HT-29 (cell line): ENCODE measurements at regions not wholly inside any gene's neighbourhood (a gene's known extent, or its start where the extent isn't known, plus 50 kb on each side); places are given as distances from the start of the nearest gene placed in this dataset.
"Not testable (repeated sequence)": the region's sequence is repeated elsewhere in the genome, so short reads cannot be mapped to it uniquely, and the experiment has no call there.

Source experiments
- DNase-seq: peaks from one replicate; pipeline ENCODE4 v3.0.0-alpha.2; 2015; ENCODE audit warnings: low spot score

GRCh38 chr20:57973886-57974285, 254.6 kb downstream of the ANKRD60 start:
- DNase-seq: no peak

DNA sequence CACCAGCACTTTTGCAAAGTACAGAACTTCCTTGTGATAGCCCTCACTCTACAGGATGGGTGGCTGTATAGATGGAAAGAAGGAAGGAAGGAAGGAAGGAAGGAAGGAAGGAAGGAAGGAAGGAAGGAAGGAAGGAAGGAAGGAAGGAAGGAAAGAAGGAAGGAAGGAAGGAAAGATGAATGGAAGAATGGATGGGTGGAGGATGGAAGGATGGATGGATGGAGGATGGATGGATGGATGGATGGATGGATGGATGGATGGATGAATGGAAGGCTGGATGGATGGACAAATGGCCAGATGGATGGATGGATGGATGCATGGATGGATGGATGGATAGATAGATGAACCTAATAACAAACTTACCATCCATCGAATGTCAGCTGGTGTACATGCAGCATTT, 256.9 kb downstream of the ANKRD60 start:
- DNase-seq: not testable (repeated sequence)

DNA sequence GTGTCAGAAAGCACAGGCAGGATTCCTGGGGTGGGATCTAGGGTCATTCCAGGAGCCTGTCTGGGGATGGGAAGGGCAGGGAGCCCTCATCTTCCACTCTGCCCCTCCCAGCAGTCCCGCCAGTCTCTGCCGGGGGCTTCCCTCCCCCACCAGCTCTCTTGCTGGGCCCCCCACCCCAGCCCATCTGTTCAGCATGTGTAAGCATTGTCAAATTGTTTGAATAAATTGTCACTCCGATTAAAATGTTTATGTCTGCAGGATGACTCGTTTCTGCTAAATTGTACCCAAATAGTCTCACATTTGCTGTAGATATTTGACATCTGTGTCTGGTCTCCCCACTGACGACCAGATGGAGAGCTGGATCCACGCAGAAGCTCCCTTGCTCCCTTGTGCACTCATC, 257.6 kb downstream of the ANKRD60 start:
- no peak for DNase-seq

GRCh38 chr20:57970116-57970515, 258.3 kb downstream of the ANKRD60 start:
- no peak for DNase-seq

DNA sequence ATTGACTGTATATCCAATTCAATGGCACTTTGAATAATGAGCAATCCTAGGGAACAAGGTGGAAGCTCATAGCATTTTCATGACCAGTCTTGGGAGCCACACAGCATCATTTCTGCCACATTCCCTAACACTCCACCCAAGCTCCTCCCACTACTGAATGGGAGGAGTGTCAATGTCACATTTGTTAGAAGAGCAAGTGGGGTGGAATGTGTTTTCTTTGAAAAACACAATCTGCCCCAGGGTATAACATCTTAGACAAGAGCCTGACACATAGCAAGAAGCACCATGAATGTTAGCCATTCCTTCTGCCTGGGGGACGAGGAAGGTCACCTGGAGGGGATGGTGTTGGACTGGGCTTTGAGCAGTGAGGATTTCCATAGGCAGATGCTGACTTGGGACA, 258.3 kb upstream of the PMEPA1 start:
- DNase-seq: no peak

DNA sequence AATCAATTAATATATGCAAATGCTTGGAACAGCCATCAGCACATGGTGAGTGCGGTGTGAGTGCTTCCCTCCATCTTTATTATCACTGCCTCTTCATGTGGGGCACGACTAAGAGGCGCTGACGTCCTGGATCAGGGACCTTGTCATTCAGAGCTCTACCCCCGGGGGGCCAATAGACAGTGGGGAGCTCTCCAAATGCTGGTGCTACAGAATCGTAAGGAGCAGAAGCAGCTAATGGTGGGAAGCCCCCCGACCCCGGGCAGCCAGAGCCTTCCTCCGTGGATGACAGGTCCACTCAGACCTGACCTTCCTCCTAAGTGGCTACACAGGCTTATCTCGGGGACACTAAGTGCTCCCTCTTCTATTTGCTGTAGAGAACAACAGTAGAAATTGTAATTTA, 257.5 kb upstream of the PMEPA1 start:
- no peak for DNase-seq

- DNase-seq: no peak
Measured at GRCh38 chr20:57966620-57967019, 256.8 kb upstream of the PMEPA1 start.

- no peak for DNase-seq
Measured at GRCh38 chr20:57965441-57965840, 255.6 kb upstream of the PMEPA1 start.

DNA sequence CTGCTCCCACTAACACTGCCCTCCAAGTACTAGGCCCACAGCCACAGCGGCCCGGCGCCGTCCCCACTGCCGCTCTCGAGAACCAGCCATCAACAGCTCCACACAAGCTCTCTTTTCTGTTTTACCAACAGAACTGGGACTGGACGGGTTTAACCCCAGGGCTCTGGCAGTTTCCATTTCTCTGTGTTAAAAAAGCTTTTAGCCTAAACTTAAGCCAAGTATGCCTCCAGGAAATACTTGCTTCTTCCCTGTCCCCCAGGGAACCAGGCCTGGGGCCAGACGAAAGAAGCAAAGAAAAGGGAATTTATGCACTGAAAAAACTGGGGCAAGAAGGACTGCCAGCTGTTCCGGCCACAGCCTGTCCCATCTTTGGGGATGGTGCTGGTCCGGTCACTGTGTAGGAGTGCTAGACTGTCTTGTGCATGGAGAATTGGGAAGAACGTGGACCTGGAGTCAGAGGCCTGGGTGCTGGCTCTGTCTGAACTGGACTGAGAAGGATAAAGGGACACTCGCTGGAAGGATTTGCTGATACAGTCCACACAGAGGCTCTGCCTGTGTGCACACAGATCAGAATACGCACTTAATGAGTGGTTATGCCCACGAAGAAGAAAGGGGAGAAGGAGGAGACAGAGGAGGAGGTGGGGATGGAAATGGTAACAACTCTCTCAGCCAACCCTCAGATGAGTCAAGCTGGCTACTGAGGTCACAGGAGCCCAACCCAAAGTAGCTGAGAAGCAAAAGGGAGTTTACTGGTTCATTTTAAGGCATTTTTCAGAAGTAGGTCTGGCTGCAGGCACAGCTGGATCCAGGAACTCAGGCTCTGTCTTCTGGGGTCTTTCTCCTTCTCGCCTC, 254.4 kb upstream of the PMEPA1 start:
- DNase-seq: no peak

DNA sequence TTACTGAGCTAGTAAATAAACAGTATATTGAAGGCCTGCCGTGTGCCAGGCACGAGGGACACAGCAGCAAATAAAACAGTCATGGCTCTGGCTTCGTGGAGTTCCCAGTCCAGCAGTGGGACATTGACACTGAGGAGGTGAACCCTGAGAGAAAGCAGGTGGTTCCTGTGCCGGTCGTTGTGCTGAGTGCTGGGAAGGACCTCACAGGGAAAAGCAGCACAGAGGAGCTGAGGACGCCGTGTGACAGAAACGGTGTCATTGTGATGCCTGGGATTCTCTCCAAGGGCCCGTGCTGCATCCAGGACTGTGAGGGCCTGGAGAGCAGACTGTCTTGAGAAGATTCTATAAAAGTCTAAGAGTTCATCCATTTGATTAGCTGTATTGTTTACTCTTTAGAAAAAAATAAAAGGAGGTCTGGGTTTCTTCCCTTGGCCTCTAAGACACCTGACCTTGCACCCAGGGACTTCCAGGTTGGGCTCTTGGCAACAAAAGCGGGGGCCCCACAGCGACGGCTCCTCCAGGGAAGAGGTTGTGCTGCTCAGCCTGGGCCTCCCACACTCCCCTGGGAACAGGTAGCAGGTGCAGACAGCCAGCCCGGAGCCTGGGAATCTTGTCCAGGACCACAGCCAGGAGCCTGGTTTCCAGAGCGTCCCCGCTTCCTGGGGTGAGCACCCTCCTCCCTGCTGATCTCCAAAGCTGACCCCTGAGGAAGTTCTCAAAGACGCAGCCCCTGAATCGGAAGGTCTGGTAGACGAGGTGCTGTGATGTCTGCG, 251.2 kb upstream of the PMEPA1 start:
- DNase-seq: no peak

GRCh38 chr20:57959589-57959988, 249.8 kb upstream of the PMEPA1 start:
- no peak for DNase-seq

DNA sequence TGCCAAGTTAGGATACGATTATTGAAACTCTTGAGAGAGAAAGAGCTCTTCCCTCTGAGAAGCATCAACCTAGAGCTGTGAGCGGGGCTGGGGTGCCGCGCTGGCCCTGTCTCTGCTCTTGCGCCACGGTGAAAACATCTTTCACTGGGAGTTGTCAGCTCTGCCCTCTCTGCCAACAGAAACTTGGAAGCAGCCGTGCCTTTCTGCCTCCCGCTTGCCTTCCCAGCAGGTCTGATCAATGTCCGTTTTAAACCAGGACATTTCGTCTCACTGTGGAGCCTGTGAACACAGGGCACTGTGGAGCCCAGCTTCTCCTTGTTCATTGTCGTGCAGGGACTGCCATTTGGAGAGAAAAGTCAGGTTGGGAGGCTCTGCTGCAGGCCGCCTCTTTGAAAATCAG, 249.2 kb upstream of the PMEPA1 start:
- DNase-seq: no peak

GRCh38 chr20:57958050-57958420, 248.2 kb upstream of the PMEPA1 start:
- peak; percentile 64 for DNase-seq

DNA sequence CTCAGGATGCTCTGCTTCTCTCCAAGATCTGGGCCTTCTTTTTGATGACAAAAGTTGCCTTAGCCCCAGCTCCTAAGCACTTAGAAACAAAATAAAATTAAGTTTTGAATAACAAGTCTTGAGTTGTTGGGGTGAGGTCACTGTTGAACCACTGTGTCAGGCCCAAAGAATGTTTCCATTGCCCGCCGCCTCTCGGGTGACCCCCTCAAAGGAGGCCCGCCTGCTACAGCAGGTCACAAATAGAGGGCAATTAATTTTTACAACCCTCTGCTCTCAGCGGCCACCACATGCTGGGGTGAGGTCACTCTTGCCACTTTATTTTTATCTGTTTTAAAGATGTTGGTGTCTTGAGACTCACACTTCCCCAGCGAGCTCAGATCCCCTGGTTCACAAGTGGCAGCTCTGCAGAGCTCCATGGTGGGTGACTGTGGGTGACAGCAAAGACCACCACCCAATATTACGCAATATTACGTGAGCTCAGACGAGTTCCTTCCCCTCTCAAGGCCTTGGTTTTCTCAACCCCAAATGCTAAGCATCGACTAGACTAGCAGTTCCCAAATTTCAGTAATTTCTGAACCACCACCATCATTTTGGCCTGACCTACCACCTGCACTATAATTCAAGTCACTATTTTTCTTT, 247.7 kb upstream of the PMEPA1 start:
- peak; percentile 51 for DNase-seq

GRCh38 chr20:57953638-57954037, 243.8 kb upstream of the PMEPA1 start:
- DNase-seq: no peak

- DNase-seq: no peak
Measured at GRCh38 chr20:57952136-57952535, 242.3 kb upstream of the PMEPA1 start.

DNA sequence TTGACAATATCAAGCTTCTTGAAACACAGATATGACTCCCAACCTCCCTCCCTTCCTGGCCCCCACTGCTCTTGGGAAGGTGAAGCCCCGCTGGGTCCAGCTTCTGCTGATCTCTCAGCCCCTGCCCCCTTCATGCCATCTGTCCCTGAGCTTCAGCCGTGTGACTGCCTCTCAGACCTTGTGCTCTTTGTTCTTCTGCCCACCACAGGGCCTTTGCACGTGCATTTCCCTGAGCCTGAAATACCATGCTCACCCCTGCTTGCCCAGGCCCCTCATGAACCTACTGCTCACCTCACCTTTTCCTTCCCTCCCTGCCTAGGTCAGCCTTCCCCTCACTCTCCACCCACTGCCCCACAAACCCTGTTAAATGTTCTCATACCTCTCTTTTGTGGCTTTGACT, 241.7 kb upstream of the PMEPA1 start:
- DNase-seq: no peak

DNA sequence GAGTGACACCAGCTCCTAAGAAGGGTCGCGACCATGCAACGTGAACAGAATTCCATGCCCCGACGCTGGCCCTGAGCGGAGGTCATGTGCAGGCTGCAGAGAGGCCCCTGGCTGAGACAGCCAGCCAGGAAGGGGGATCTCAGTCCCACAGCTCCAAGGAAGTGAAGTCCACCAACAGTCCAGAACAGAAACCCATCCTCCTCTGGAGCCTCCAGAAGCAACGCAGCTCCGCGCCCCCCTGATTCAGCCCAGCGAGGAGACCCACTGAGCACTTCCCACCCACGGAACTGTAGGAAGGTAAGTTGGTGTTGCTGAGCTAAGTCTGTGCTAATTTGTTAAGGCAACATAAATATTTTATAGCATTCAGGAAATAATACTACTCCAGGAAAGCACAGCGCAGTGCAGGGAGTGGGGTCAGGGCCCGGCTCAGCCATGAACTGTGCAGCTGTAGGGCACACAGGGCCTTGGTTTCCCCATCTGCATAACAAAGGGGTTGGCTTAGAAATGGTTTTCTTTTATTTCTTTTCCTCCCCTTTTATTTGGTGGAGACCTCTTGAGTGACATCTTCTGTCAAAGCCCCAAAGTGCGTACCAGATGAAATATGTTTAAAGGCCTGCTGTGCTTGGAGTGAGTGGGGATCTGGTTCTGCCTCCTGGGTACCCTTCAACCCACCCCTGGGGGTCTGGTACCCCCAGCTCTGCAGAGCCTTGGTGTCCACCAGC, 241.1 kb upstream of the PMEPA1 start:
- no peak for DNase-seq

DNA sequence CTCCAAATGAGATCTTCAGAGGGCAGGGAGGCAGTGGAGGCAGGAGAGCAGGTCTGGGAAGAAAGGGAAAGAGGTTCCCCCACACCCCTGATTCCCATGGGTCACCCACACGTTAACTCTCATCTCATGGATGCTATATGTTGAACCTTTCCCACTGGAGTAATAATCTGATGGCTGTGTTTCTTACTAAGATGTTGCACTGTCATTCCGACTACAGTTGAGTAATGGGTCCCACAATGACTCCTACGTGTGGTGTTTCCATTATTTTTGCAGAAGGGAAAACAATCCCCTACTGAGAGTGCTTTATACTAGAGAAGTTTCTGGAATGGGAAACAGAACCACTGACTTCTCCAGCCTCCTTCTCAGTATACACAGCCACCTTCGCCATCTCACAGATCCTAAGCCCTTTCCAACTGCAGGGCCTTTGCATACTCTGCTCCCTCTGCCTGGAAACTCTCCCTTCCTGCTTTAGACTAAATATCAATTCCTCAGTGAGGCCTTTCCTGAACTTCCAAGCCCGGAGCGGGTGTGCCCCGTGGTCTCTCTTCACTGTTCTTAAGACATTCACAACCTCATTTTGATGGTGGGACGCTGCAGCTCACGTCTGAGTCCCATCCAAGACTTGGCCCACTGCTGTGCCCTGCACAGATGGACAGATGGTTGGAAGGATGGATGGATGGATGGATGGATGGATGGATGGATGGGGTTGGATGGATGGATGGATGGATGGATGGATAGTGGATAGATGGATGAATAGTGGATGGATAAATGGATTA, 238.6 kb upstream of the PMEPA1 start:
- DNase-seq: no peak

- DNase-seq: no peak
Measured at GRCh38 chr20:57947421-57948179, 237.8 kb upstream of the PMEPA1 start.
